ENCODE measurements at regions not wholly inside any gene's neighbourhood (a gene's known extent, or its start where the extent isn't known, plus 50 kb on each side); places are given as distances from the start of the nearest gene placed in this dataset.

DNA sequence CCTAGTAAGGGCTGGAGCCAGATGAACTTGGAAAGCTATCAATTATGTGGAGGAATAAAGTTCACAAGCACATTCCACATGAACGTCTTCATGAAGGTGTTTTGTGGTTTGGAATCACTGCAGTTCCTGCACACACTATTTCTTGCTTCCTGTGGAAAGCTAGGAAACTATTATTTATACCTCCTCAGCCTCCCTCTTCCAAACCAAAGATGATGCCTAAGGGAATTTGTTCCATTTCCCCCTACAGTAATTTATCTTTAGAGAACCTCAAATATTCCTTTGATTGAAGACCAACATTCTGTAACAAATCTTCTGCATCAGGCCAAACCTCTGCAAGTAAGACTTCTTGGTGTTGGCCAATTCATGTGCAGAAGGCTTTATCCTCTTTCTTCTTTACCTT lies 115.8 kb upstream of the ARHGAP20 start:
- intact Hi-C loops (cut with micrococcal nuclease), result no loop called here
- H3K4me3 Mint-ChIP-seq, result no peak overlapping the region
- no peaks in the 10 kb centered on the region for H3K27me3 Mint-ChIP-seq (ENCODE audit: insufficient read depth)

DNA sequence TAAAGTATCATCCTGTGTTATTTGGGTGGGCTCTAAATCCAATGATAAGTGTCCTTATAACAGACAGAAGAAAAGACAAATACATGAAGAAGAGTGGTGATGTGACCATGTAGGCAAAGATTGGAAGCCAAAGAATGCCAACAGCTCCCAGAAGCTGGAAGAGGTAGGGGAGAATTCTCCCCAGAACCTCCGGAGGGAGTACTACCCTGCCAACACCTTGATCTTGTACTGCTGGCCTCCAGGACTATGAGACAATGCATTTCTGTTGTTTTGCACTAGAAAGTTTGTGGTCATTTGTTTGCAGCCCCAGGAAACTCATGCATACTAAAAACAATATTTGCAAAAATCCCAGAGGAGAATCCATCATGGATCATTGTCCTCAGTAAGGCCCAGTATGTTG lies 115.0 kb upstream of the ARHGAP20 start:
- no peak for DNase-seq (ENCODE audit: low spot score)
- no peaks in the 10 kb centered on the region for H3K9me3 Mint-ChIP-seq
- H3K27ac Mint-ChIP-seq, result no peak overlapping the region
- H3K4me1 Mint-ChIP-seq (ENCODE audit: low read depth), result peaks cover 3% of the 10 kb centered on the region
- no peaks in the 10 kb centered on the region for H3K36me3 Mint-ChIP-seq (ENCODE audit: low read depth)
- no peaks in the 10 kb centered on the region for H3K27me3 Mint-ChIP-seq (ENCODE audit: insufficient read depth)
- intact Hi-C loops (cut with micrococcal nuclease), result no loop called here
- H3K4me3 Mint-ChIP-seq, result no peak overlapping the region

More for the DNA sequence above, 115.8 kb upstream of the ARHGAP20 start:
- H3K36me3 Mint-ChIP-seq (ENCODE audit: low read depth), result no peaks in the 10 kb centered on the region
- no peak overlapping the region for H3K27ac Mint-ChIP-seq
- peaks cover 11% of the 10 kb centered on the region for H3K4me1 Mint-ChIP-seq (ENCODE audit: low read depth)
- no peaks in the 10 kb centered on the region for H3K9me3 Mint-ChIP-seq
- DNase-seq (ENCODE audit: low spot score), result no peak

DNA sequence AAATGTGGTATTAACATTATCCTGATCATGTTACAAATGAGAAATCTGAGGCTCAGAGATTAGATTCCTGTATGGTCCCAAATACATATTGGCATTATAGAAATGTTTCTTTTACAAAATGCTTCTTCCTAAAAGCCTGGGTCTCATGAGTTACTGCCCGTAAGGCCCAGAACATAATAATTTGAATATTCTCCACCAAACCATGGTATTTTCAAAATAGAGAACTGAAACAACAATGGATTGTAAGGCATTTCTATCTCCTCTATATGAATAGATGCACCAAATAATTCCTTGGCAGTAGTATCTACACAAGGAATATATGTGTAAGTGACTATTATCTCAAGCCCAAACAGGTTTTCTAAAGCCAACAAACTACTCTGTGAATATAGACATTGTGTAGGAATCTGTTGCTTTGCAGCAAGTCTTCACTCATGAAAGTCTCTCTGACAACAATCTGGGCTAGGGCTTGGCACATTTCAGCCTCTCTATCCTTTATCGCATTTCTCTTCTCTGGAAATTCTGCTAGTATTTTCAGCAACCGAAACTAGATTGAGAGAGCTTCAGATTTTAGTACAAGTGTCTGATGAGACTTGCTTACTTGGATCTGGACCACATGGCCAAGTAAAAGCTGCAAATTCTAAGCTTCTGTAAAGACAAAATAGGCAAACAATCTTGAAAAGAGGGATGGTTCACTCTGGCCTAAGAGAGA lies 112.8 kb upstream of the ARHGAP20 start:
- Mint-ChIP-seq H3K27me3 (ENCODE audit: insufficient read depth) (no peaks in the 10 kb centered on the region), H3K9me3 (no peaks in the 10 kb centered on the region), H3K27ac (no peak overlapping the region), H3K36me3 (ENCODE audit: low read depth) (no peaks in the 10 kb centered on the region), H3K4me1 (ENCODE audit: low read depth) (no peaks in the 10 kb centered on the region), H3K4me3 (no peak overlapping the region)
- DNase-seq (ENCODE audit: low spot score), result no peak
- intact Hi-C loops (cut with micrococcal nuclease), result no loop called here

DNA sequence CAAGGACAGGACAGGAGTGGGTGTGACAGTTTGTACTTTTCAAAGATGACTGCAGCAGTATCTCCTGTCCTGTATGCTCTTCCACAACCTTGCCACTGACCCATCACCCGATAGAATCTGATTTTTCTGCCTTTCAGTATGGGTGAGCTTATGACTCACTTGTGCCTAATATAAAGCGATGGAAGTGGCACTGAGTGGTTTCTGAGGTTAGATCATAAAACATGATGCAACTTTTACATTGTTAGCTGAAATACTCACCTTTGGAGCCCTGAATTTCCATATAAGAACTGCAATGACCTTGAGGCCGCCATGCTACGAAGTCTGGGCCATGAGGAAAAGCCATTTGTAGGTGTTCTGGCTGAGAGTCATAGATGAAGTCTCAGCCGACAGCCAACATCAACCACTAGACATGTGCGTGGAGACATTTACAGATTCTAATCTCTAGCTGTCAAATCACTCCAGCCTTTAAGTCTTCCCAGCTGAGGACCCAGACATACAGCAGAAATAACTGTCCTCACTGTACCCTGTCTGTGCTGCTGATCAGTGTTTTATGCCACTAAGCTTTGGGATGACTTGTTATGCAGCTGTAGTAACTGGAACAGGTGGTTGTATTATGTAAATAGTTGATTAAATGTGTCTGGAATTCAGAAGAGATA lies 105.9 kb upstream of the ARHGAP20 start:
- Mint-ChIP-seq H3K9me3 (peaks cover 13% of the 10 kb centered on the region), H3K27ac (no peak overlapping the region), H3K4me3 (no peak overlapping the region), H3K36me3 (ENCODE audit: low read depth) (no peaks in the 10 kb centered on the region), H3K4me1 (ENCODE audit: low read depth) (no peaks in the 10 kb centered on the region), H3K27me3 (ENCODE audit: insufficient read depth) (peaks cover 5% of the 10 kb centered on the region)
- no peak for DNase-seq (ENCODE audit: low spot score)
- intact Hi-C loops (cut with micrococcal nuclease), result no loop called here

DNA sequence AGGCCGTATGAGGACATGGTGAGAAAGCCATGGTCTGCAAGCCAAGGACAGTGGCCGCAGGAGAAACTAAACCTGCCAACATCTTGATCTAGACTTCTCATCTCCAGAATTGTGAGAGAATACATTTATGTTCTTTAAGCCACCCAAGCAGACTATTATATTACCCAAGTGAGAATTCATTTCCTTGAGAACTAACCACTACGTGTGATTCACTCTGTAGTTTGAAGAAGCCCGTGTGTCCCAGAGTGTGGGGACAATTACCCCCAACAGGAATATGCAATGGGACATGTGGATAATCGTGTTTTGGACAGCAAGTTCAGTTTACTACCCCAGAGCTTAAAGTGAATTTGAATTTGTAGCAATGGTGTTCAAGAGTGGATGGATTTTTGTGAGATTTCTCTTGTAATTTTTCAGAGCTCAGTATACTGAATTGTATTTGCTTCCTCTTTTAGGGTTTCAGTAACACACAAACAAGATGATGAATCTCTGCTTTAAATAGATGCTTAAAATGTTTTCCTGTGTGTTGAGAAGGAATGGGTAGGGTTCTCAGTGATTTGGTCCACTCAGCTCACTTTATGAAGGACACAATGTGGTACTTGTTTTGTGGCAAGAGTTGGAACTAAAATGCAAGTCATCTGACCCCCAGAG lies 100.0 kb upstream of the ARHGAP20 start:
- H3K27ac Mint-ChIP-seq, result no peak overlapping the region
- no peak overlapping the region for H3K4me3 Mint-ChIP-seq
- intact Hi-C loops (cut with micrococcal nuclease), result no loop called here
- no peaks in the 10 kb centered on the region for H3K36me3 Mint-ChIP-seq (ENCODE audit: low read depth)
- H3K9me3 Mint-ChIP-seq, result peaks cover 13% of the 10 kb centered on the region
- H3K4me1 Mint-ChIP-seq (ENCODE audit: low read depth), result no peaks in the 10 kb centered on the region
- peaks cover 3% of the 10 kb centered on the region for H3K27me3 Mint-ChIP-seq (ENCODE audit: insufficient read depth)
- DNase-seq (ENCODE audit: low spot score), result no peak

DNA sequence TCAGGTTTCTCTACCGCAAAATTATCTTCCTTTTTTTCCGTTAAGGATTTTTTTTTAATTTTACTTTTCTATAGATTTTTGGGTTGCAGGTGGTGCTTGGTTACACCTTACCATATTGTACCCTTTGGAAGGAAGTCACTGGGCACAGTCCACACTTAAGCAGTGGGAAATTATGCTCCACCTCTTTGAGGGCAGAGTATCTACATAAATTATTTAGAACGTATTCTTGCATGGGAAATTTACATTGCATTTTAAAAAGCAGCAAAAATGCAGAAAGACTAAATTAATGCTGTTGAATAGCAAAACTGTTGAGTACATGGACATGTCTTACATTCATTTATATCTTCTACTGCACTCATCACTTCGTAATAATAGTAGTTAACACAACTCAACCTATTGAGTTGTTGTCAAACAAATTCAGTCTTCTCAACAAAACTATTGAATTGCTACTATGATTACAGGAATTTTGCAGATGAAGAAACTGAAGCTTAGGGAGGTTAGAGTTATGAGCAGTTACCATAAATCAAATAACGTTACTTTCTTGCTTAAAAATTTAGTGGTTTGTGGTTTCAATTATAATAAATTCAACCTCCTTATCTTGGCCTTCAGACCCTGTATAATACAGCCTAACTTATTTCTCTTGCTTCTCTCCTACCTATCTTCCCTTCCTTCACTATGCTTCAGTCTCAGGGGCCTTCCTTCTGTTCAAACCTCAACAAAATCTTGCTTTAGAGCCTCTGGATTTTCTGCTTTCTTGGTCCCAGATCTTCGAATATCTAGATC lies 97.4 kb upstream of the ARHGAP20 start:
- Mint-ChIP-seq H3K4me3 (no peak overlapping the region), H3K9me3 (peaks cover 5% of the 10 kb centered on the region), H3K27me3 (ENCODE audit: insufficient read depth) (no peaks in the 10 kb centered on the region), H3K36me3 (ENCODE audit: low read depth) (no peaks in the 10 kb centered on the region), H3K4me1 (ENCODE audit: low read depth) (no peaks in the 10 kb centered on the region), H3K27ac (no peak overlapping the region)
- no peak for DNase-seq (ENCODE audit: low spot score)
- intact Hi-C loops (cut with micrococcal nuclease), result no loop called here

DNA sequence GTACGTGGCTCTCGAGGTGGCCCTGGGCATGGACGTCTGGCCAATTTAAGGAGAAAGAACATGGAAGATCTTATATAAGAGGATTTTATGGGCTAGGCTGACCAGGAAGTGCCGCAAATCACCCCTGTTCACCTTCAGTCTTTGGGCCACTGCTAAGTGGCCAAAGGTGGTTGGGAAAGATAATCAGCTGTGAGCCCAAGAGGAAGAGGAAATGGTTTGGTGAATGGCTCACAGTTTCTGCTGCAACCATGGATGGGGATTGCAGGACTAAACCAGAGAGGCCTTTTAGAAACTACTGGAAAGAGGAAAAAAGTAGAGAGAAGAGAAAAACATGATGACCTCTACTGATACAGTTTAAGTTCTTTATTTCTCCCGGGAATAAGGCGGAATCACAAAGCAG lies 96.0 kb upstream of the ARHGAP20 start:
- DNase-seq (ENCODE audit: low spot score), result no peak
- Mint-ChIP-seq H3K27me3 (ENCODE audit: insufficient read depth) (peaks cover 1% of the 10 kb centered on the region), H3K27ac (no peak overlapping the region), H3K9me3 (no peaks in the 10 kb centered on the region), H3K4me1 (ENCODE audit: low read depth) (no peaks in the 10 kb centered on the region), H3K36me3 (ENCODE audit: low read depth) (no peaks in the 10 kb centered on the region), H3K4me3 (no peak overlapping the region)
- intact Hi-C loops (cut with micrococcal nuclease), result no loop called here

DNA sequence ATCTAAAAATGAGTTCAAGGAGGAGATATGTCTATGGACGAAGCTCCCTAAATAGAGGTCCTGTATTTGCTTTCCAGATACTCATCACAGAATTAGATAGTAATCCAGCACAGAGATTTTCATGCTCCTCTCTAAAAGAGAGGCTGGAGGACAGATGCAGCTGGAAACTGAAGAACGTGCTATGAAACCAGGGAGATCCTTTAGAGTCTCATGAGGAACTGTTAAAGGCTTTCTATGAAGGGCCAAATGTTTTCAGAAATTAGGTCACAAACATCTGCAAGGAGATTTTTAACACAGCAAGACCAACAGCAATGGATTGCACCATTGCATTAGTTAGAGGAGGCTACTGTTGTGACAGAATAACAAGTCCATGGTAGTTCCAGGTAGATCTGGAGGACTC lies 95.6 kb upstream of the ARHGAP20 start:
- Mint-ChIP-seq H3K4me3 (no peak overlapping the region), H3K36me3 (ENCODE audit: low read depth) (no peaks in the 10 kb centered on the region), H3K4me1 (ENCODE audit: low read depth) (no peaks in the 10 kb centered on the region), H3K27me3 (ENCODE audit: insufficient read depth) (peaks cover 1% of the 10 kb centered on the region), H3K27ac (no peak overlapping the region), H3K9me3 (no peaks in the 10 kb centered on the region)
- intact Hi-C loops (cut with micrococcal nuclease), result no loop called here
- no peak for DNase-seq (ENCODE audit: low spot score)

DNA sequence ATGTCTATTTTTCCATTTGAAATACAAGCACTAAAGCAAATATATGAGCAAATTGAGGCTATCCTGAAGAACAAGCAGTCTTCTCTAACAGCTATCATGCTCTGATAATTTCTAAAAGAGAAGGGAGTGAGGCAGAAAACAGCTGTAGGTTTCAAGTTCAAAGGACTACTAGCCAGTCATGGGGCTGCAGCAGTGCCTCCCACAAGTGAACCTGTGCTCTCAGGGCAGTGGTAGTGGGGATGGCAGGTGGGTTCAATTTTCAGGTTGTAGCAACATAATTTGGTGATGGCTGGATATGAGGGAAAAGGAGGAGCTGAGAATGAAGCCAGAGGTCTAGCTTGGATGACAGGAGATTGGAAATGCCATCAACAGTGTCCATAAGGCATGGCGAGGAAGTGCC lies 93.5 kb upstream of the ARHGAP20 start:
- H3K36me3 Mint-ChIP-seq (ENCODE audit: low read depth), result no peaks in the 10 kb centered on the region
- H3K27ac Mint-ChIP-seq, result no peak overlapping the region
- H3K4me3 Mint-ChIP-seq, result no peak overlapping the region
- no peak for DNase-seq (ENCODE audit: low spot score)
- no peaks in the 10 kb centered on the region for H3K4me1 Mint-ChIP-seq (ENCODE audit: low read depth)
- intact Hi-C loops (cut with micrococcal nuclease), result no loop called here
- H3K27me3 Mint-ChIP-seq (ENCODE audit: insufficient read depth), result peaks cover 1% of the 10 kb centered on the region
- H3K9me3 Mint-ChIP-seq, result no peaks in the 10 kb centered on the region

DNA sequence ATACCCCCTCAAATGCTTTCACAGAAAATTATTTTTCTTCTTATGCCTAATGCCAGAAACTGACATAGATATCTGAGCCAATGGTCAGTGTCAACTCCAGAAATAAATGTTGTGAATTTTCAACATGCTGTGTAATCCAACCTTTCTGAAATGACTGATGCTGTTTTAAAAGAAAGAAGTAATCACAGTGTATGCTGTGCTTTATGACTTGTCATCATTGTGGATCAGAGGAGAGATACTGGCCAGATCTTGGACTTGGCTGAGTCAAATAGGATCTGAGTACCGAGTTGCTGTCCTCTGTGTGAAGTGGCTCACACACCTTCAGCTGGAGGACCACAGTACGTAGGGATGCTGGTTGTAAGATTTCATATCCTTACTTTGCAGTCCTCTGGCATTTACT lies 89.9 kb upstream of the ARHGAP20 start:
- Mint-ChIP-seq H3K27me3 (ENCODE audit: insufficient read depth) (peaks cover 1% of the 10 kb centered on the region), H3K9me3 (no peaks in the 10 kb centered on the region), H3K36me3 (ENCODE audit: low read depth) (no peaks in the 10 kb centered on the region), H3K4me3 (no peak overlapping the region), H3K4me1 (ENCODE audit: low read depth) (no peaks in the 10 kb centered on the region), H3K27ac (no peak overlapping the region)
- intact Hi-C loops (cut with micrococcal nuclease), result no loop called here
- no peak for DNase-seq (ENCODE audit: low spot score)

DNA sequence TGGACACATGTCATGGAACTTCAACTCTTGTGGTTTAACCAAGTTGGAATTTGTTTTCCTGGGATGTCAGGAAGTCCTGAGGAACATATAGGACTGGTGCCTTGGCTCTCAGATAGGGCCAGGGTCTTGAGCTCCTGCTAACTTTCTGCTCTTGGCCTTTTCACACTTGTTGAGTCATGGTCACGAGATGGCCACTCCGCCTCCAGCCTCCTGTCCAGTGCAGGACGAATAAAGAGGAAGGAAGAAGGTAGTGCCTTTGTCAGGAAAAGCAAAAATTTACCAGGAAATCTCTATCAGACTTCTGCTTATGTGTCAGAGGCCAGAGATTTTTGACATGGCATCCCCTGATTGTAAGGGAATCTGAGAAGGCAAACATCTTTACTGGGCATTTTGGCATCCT lies 89.1 kb upstream of the ARHGAP20 start:
- intact Hi-C loops (cut with micrococcal nuclease), result no loop called here
- no peaks in the 10 kb centered on the region for H3K9me3 Mint-ChIP-seq
- DNase-seq (ENCODE audit: low spot score), result no peak
- no peak overlapping the region for H3K27ac Mint-ChIP-seq
- peaks cover 1% of the 10 kb centered on the region for H3K27me3 Mint-ChIP-seq (ENCODE audit: insufficient read depth)
- no peaks in the 10 kb centered on the region for H3K4me1 Mint-ChIP-seq (ENCODE audit: low read depth)
- no peak overlapping the region for H3K4me3 Mint-ChIP-seq
- H3K36me3 Mint-ChIP-seq (ENCODE audit: low read depth), result no peaks in the 10 kb centered on the region

DNA sequence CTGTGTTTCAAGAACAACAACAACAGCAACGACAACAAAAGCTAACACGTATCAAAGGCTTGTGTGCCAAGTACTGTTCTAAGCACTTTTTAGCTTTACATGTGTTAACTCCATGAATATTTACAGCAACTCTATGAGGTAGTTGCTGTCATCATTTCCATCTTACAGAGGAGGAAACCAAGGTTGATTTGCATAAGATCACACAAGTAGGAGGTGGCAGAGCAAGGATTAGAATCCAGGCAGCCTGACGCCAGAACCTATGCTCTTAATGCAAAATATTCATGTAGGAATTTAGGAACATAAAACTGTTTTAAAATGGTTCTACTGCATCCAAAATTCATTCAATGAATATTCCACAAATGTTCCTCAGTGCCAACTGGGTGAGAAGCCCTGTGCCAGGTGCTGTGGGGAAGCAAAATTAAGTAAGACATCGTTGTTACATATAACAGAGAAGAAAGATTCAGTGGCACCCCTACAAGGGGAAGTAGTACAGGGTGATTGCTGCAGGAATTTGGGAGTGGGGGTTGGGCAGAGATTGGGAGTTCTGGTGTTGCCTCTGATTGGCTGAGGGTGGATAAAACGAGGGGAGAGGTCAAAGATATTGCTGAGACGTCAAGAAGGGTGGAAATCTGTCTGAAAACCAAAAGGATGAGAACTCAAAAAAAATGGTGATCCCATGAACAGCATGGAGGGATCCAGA lies 86.1 kb upstream of the ARHGAP20 start:
- DNase-seq (ENCODE audit: low spot score), result no peak
- Mint-ChIP-seq H3K27me3 (ENCODE audit: insufficient read depth) (no peaks in the 10 kb centered on the region), H3K4me1 (ENCODE audit: low read depth) (no peaks in the 10 kb centered on the region), H3K27ac (no peak overlapping the region), H3K36me3 (ENCODE audit: low read depth) (no peaks in the 10 kb centered on the region), H3K4me3 (no peak overlapping the region), H3K9me3 (no peaks in the 10 kb centered on the region)
- intact Hi-C loops (cut with micrococcal nuclease), result no loop called here

Measured in activated T-helper 1 cell treated with anti-CD3 and anti-CD28 coated beads, Interleukin-12 subunit alpha, Interleukin-12 subunit beta, Interleukin-2, Interleukin-4 antibody, amounts not matched to agents 30 ng/mL and 10 ng/mL and 1 ng/mL, durations not matched to agents 14 hours and 24 hours and 36 hours (primary cell).